ENCODE measurements at regions not wholly inside any gene's neighbourhood (a gene's known extent, or its start where the extent isn't known, plus 50 kb on each side); places are given as distances from the start of the nearest gene placed in this dataset.

DNA sequence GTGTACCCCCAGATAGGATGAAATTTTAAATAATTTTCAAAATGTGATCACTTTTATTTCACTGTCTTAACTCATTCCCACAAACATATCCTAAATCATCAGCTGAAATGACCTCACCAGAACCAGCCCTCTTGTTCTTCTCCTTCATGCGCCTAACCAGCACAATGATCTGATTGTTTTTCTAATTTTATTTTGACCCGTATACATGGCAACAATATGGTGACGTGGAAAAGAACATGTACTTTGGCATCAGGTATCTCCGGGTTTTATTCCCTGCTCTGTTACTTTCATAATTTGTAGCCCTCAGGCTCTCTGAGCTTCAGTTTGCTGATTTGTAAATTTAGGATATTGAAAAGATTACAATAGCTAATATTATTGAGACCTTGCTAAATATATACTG is 562.4 kb upstream of the ZFP42 start:
- Histone ChIP-seq H3K27me3 (replicated peaks; ENCODE audit: control insufficient read depth, insufficient read depth, low read length) (no peaks in the 10 kb centered on the region), H3K36me3 (ENCODE audit: control insufficient read depth, insufficient read depth, low read length) (no peaks in the 10 kb centered on the region), H3K4me3 (replicated peaks; ENCODE audit: low read depth, low read length) (no peak overlapping the region)
- TF ChIP-seq, protein P1, sequence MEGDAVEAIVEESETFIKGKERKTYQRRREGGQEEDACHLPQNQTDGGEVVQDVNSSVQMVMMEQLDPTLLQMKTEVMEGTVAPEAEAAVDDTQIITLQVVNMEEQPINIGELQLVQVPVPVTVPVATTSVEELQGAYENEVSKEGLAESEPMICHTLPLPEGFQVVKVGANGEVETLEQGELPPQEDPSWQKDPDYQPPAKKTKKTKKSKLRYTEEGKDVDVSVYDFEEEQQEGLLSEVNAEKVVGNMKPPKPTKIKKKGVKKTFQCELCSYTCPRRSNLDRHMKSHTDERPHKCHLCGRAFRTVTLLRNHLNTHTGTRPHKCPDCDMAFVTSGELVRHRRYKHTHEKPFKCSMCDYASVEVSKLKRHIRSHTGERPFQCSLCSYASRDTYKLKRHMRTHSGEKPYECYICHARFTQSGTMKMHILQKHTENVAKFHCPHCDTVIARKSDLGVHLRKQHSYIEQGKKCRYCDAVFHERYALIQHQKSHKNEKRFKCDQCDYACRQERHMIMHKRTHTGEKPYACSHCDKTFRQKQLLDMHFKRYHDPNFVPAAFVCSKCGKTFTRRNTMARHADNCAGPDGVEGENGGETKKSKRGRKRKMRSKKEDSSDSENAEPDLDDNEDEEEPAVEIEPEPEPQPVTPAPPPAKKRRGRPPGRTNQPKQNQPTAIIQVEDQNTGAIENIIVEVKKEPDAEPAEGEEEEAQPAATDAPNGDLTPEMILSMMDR (IDR thresholded peaks at IDR 0.05; ENCODE audit: insufficient read depth, low read length, poor library complexity, severe bottlenecking), result no peak
- DNase-seq (ENCODE audit: extremely low read depth, insufficient read length), result no peak

DNA sequence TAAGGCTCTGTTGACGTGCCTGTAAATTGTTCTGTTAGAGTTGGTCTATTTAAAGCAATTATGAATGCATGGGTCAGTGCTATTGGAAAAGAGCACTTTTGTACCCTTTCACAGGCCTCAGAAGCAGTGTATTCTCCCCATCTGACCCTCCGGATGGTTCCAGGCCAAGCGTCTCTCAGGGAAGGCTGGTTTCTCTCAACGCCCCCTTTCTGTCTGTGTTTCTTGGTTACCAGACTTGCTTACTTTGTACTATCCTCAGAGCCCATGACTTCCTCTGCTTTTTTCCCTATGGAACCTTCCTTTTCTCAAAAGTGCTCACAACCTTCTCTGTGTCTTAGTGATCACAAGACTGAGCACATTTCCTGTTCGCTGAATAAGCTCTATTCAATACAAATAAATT is 559.3 kb upstream of the ZFP42 start:
- TF ChIP-seq, protein P1 (IDR thresholded peaks at IDR 0.05; ENCODE audit: insufficient read depth, low read length, poor library complexity, severe bottlenecking), result no peak
- Histone ChIP-seq H3K27me3 (replicated peaks; ENCODE audit: control insufficient read depth, insufficient read depth, low read length) (no peaks in the 10 kb centered on the region), H3K4me3 (replicated peaks; ENCODE audit: low read depth, low read length) (no peak overlapping the region), H3K36me3 (ENCODE audit: control insufficient read depth, insufficient read depth, low read length) (no peaks in the 10 kb centered on the region)
- DNase-seq (ENCODE audit: extremely low read depth, insufficient read length), result no peak

DNA sequence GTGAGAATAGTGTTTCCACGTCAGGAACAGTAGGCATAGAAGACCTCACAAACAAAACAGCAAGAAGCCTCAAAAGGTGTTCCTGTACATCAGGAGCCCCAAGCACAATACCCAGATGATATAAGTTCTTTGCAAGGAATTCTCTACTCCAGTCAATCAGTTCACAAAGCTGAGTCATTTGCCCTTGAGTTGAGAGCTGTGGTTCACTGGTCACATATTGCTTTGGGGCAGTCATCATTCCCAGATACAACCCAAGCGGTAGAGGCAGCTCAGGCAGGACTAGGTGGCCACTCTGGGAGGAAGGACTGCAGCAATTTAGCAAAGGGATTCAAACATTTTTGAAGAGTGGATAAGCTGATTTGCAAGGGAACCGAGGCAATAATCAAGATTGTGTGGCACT is 551.5 kb upstream of the ZFP42 start:
- H3K36me3 ChIP-seq (ENCODE audit: control insufficient read depth, insufficient read depth, low read length), result no peaks in the 10 kb centered on the region
- H3K4me3 ChIP-seq (replicated peaks; ENCODE audit: low read depth, low read length), result no peak overlapping the region
- TF ChIP-seq, protein P1 (IDR thresholded peaks at IDR 0.05; ENCODE audit: insufficient read depth, low read length, poor library complexity, severe bottlenecking), result no peak
- no peaks in the 10 kb centered on the region for H3K27me3 ChIP-seq (replicated peaks; ENCODE audit: control insufficient read depth, insufficient read depth, low read length)
- no peak for DNase-seq (ENCODE audit: extremely low read depth, insufficient read length)

DNA sequence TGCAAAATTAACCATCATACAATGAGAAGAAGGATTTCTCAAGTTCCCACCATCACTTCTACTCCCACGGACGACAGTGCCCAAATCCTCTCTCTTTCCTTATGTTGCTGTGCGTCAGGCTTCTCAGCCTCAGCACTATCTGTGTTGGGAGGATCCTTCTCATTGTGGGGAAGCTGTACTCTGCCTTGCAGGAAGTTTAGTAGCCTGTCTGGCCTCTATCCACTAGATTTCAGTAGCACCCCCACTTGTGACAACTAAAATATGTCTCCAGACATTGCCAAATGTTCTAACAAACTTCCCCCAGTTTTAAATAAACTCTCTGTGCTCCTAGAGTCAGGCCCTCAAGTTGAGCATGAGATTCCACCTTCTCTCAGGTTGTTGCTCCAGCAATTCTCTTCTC is 545.9 kb upstream of the ZFP42 start:
- no peak for DNase-seq (ENCODE audit: extremely low read depth, insufficient read length)
- no peaks in the 10 kb centered on the region for H3K27me3 ChIP-seq (replicated peaks; ENCODE audit: control insufficient read depth, insufficient read depth, low read length)
- TF ChIP-seq, protein P1 (IDR thresholded peaks at IDR 0.05; ENCODE audit: insufficient read depth, low read length, poor library complexity, severe bottlenecking), result no peak
- H3K36me3 ChIP-seq (ENCODE audit: control insufficient read depth, insufficient read depth, low read length), result no peaks in the 10 kb centered on the region
- no peak overlapping the region for H3K4me3 ChIP-seq (replicated peaks; ENCODE audit: low read depth, low read length)

DNA sequence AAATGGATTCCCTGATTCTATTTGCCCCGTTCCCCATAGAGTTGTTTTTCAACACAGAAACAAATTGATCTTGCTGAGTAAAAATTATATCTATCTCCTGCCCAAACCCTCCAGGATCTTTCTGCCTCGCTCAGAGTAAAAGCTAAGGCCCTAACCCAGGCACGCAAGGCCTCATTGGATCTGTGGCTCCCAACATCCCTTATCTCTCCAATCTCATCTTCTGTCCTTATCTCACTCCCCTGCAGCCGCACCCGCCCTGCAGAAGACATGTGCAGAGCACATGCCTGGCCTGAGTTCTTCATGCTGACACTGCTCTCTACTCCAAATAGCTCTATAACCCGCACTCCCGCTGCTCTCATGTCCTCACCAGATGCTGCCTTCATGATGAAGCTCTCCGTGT is 543.8 kb upstream of the ZFP42 start:
- no peaks in the 10 kb centered on the region for H3K27me3 ChIP-seq (replicated peaks; ENCODE audit: control insufficient read depth, insufficient read depth, low read length)
- no peak overlapping the region for H3K4me3 ChIP-seq (replicated peaks; ENCODE audit: low read depth, low read length)
- no peak for DNase-seq (ENCODE audit: extremely low read depth, insufficient read length)
- H3K36me3 ChIP-seq (ENCODE audit: control insufficient read depth, insufficient read depth, low read length), result no peaks in the 10 kb centered on the region
- TF ChIP-seq, protein P1 (IDR thresholded peaks at IDR 0.05; ENCODE audit: insufficient read depth, low read length, poor library complexity, severe bottlenecking), result no peak

DNA sequence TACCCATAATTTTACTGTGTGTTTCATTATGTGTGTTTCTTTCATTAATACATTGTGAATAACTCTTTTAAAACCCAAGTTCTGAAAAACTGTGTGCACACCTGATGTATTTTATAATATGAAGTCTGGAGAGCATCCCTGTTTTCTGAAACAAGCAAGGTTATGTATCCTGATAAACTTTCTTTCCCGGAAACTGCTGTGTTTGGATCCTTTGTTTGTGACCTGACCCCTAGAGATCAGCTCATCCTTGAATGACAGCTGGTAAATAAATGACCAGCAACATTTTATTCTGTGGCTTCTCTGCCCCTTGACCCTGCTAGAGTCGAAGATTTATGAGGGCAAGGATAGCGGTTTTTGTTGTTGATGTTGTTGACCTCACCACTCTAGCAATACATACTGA is 535.6 kb upstream of the ZFP42 start:
- no peaks in the 10 kb centered on the region for H3K36me3 ChIP-seq (ENCODE audit: control insufficient read depth, insufficient read depth, low read length)
- TF ChIP-seq, protein P1 (IDR thresholded peaks at IDR 0.05; ENCODE audit: insufficient read depth, low read length, poor library complexity, severe bottlenecking), result no peak
- no peaks in the 10 kb centered on the region for H3K27me3 ChIP-seq (replicated peaks; ENCODE audit: control insufficient read depth, insufficient read depth, low read length)
- H3K4me3 ChIP-seq (replicated peaks; ENCODE audit: low read depth, low read length), result no peak overlapping the region
- no peak for DNase-seq (ENCODE audit: extremely low read depth, insufficient read length)

Measured in GM06990 (cell line).